HG03064 (cell line): ENCODE measurements at regions not wholly inside any gene's neighbourhood (a gene's known extent, or its start where the extent isn't known, plus 50 kb on each side); places are given as distances from the start of the nearest gene placed in this dataset.
"Not testable (repeated sequence)": the region's sequence is repeated elsewhere in the genome, so short reads cannot be mapped to it uniquely, and the experiment has no call there.

Source experiments
- ATAC-seq: cut with Tn5 transposase; IDR thresholded peaks from one replicate; pipeline ENCODE4 v1.9.1; 2021; ENCODE audit warnings: low read depth; ENCODE audit not compliant: unreplicated experiment

GRCh38 chr2:22153931-22154613 lies 1030.3 kb downstream of the TDRD15 start:
- ATAC-seq, result no peak

- ATAC-seq, result not testable (repeated sequence)
Observed at GRCh38 chr2:22156661-22157060, 1032.9 kb downstream of the TDRD15 start.

GRCh38 chr2:22167256-22167655 lies 1043.5 kb downstream of the TDRD15 start:
- ATAC-seq, result no peak

GRCh38 chr2:22175003-22175402 lies 1051.2 kb downstream of the TDRD15 start:
- ATAC-seq, result no peak

GRCh38 chr2:22185251-22185650 lies 1061.5 kb downstream of the TDRD15 start:
- ATAC-seq, result no peak

- ATAC-seq, result not testable (repeated sequence)
Observed at GRCh38 chr2:22186261-22186828, 1062.6 kb downstream of the TDRD15 start.

GRCh38 chr2:22189893-22190480 lies 1066.2 kb downstream of the TDRD15 start:
- ATAC-seq, result no peak

GRCh38 chr2:22194218-22194617 lies 1070.5 kb downstream of the TDRD15 start:
- ATAC-seq, result no peak

- ATAC-seq, result no peak
Observed at GRCh38 chr2:22196806-22197205, 1073.0 kb downstream of the TDRD15 start.

GRCh38 chr2:22198381-22199283 lies 1074.9 kb downstream of the TDRD15 start:
- no peak for ATAC-seq

- no peak for ATAC-seq
Observed at GRCh38 chr2:22199994-22200393, 1076.2 kb downstream of the TDRD15 start.

GRCh38 chr2:22209545-22209944 lies 1085.8 kb downstream of the TDRD15 start:
- no peak for ATAC-seq

- ATAC-seq, result no peak
Observed at GRCh38 chr2:22213237-22213636, 1089.5 kb downstream of the TDRD15 start.

- ATAC-seq, result no peak
Observed at GRCh38 chr2:22215517-22215916, 1091.7 kb downstream of the TDRD15 start.

- ATAC-seq, result no peak
Observed at GRCh38 chr2:22217881-22218280, 1094.1 kb downstream of the TDRD15 start.

GRCh38 chr2:22221006-22221405 lies 1097.2 kb downstream of the TDRD15 start:
- no peak for ATAC-seq

- no peak for ATAC-seq
Observed at GRCh38 chr2:22238967-22239366, 1115.2 kb downstream of the TDRD15 start.

GRCh38 chr2:22247466-22247865 lies 1123.7 kb downstream of the TDRD15 start:
- no peak for ATAC-seq

GRCh38 chr2:22248851-22249250 lies 1125.1 kb downstream of the TDRD15 start:
- ATAC-seq, result no peak

- ATAC-seq, result no peak
Observed at GRCh38 chr2:22253171-22253570, 1129.4 kb downstream of the TDRD15 start.

- no peak for ATAC-seq
Observed at GRCh38 chr2:22261165-22261564, 1123.8 kb upstream of the KLHL29 start.
